ENCODE measurements at regions not wholly inside any gene's neighbourhood (a gene's known extent, or its start where the extent isn't known, plus 50 kb on each side); places are given as distances from the start of the nearest gene placed in this dataset.

DNA sequence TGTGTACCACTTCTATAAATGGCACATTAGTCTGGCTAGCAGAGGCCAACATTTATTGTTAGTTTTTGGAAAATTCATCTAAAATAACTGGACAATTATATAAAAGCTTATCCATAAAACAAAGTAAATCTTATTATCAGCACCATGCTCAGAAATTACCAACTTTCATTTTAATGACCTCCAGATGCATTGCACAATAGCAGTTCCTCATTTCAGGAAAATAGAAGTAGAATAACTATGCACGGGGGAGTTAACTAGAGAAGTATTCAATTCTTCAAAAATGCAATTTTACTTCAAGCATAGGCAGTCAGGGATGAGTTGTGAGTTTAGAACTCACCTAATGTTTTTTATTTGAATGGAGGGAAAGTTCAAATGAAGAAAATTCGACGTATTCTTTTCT, 1023.5 kb downstream of the PCDH17 start:
- no peaks in the 10 kb centered on the region for H3K27me3 ChIP-seq (ENCODE audit: control insufficient read depth, low read length)
- no peak overlapping the region for H3K4me3 ChIP-seq (ENCODE audit: low read length)
- H3K9me2 ChIP-seq (replicated peaks; ENCODE audit: control insufficient read depth, low read length): no peaks in the 10 kb centered on the region
- no peaks in the 10 kb centered on the region for H3F3A ChIP-seq (ENCODE audit: control insufficient read depth, insufficient read depth)
- no peaks in the 10 kb centered on the region for H3K4me1 ChIP-seq (ENCODE audit: control insufficient read depth, low read length)
- no peaks in the 10 kb centered on the region for H4K20me1 ChIP-seq (ENCODE audit: control insufficient read depth, insufficient read depth, low read depth, low read length)
- H3K79me2 ChIP-seq (ENCODE audit: control insufficient read depth, low read length): no peaks in the 10 kb centered on the region
- TF ChIP-seq, protein P1, sequence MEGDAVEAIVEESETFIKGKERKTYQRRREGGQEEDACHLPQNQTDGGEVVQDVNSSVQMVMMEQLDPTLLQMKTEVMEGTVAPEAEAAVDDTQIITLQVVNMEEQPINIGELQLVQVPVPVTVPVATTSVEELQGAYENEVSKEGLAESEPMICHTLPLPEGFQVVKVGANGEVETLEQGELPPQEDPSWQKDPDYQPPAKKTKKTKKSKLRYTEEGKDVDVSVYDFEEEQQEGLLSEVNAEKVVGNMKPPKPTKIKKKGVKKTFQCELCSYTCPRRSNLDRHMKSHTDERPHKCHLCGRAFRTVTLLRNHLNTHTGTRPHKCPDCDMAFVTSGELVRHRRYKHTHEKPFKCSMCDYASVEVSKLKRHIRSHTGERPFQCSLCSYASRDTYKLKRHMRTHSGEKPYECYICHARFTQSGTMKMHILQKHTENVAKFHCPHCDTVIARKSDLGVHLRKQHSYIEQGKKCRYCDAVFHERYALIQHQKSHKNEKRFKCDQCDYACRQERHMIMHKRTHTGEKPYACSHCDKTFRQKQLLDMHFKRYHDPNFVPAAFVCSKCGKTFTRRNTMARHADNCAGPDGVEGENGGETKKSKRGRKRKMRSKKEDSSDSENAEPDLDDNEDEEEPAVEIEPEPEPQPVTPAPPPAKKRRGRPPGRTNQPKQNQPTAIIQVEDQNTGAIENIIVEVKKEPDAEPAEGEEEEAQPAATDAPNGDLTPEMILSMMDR (IDR thresholded peaks at IDR 0.05; ENCODE audit: low read depth, low read length, poor library complexity, severe bottlenecking): no peak
- H3K36me3 ChIP-seq (ENCODE audit: control insufficient read depth, low read length): no peaks in the 10 kb centered on the region
- no peak overlapping the region for H3K4me2 ChIP-seq (ENCODE audit: low read length)
- H3K9me3 ChIP-seq (ENCODE audit: control insufficient read depth, insufficient read depth, low read length): no peaks in the 10 kb centered on the region
- H3K27ac ChIP-seq (ENCODE audit: low read depth, low read length): no peak overlapping the region

DNA sequence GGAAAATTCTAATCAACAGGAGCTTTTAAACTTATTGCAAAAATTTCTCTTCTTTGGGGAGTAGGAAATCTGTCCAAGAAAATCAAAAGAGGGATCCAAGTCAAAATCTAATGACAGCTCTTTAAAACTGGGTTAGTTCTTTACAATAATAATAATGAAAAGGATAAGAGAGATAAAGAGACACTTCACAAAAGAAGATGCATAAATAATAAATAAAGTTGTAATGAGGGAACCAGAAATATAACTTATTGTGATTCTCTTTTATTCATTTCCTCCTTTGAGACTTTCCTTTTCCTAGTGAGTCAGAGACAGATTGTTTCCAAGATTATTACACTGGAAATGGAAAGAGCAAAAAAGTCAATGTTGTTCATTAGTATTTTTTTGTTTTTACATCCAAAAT, 1029.3 kb downstream of the PCDH17 start:
- Histone ChIP-seq H3K4me2 (ENCODE audit: low read length) (no peak overlapping the region), H3K27me3 (ENCODE audit: control insufficient read depth, low read length) (no peaks in the 10 kb centered on the region), H3K27ac (ENCODE audit: low read depth, low read length) (no peak overlapping the region), H3F3A (ENCODE audit: control insufficient read depth, insufficient read depth) (no peaks in the 10 kb centered on the region), H3K9me3 (ENCODE audit: control insufficient read depth, insufficient read depth, low read length) (no peaks in the 10 kb centered on the region), H3K4me3 (ENCODE audit: low read length) (no peak overlapping the region), H3K36me3 (ENCODE audit: control insufficient read depth, low read length) (no peaks in the 10 kb centered on the region), H3K9me2 (replicated peaks; ENCODE audit: control insufficient read depth, low read length) (no peaks in the 10 kb centered on the region), H3K4me1 (ENCODE audit: control insufficient read depth, low read length) (no peaks in the 10 kb centered on the region), H4K20me1 (ENCODE audit: control insufficient read depth, insufficient read depth, low read depth, low read length) (no peaks in the 10 kb centered on the region), H3K79me2 (ENCODE audit: control insufficient read depth, low read length) (no peaks in the 10 kb centered on the region)
- TF ChIP-seq, protein P1 (IDR thresholded peaks at IDR 0.05; ENCODE audit: low read depth, low read length, poor library complexity, severe bottlenecking): no peak
- TF ChIP-seq EZH2phosphoT487 (IDR thresholded peaks at IDR 0.05; ENCODE audit: borderline replicate concordance, low read length): no peak

DNA sequence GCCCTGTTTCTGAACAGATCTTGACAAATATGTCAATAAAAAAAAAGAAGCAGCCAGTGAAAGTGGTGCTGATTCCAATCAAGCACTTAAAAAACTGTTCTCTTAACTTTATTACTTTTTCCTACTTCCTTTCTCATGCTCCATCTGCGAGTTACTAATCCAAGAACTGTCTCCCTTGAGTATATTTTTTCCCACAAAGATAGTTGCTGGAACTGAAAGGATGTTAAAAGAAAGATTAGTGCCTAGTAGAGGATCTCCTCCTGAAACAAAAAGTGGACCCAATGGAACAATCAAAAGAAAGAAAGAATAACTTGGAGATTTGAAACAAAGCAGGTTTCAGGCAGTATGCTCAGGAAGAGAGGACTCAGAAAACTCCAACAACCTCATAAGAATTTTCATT, 1034.8 kb downstream of the PCDH17 start:
- no peaks in the 10 kb centered on the region for H3K27me3 ChIP-seq (ENCODE audit: control insufficient read depth, low read length)
- H3K4me2 ChIP-seq (ENCODE audit: low read length): no peak overlapping the region
- H3K79me2 ChIP-seq (ENCODE audit: control insufficient read depth, low read length): no peaks in the 10 kb centered on the region
- H3F3A ChIP-seq (ENCODE audit: control insufficient read depth, insufficient read depth): no peaks in the 10 kb centered on the region
- H3K4me1 ChIP-seq (ENCODE audit: control insufficient read depth, low read length): no peaks in the 10 kb centered on the region
- H4K20me1 ChIP-seq (ENCODE audit: control insufficient read depth, insufficient read depth, low read depth, low read length): no peaks in the 10 kb centered on the region
- H3K9me2 ChIP-seq (replicated peaks; ENCODE audit: control insufficient read depth, low read length): no peaks in the 10 kb centered on the region
- H3K36me3 ChIP-seq (ENCODE audit: control insufficient read depth, low read length): no peaks in the 10 kb centered on the region
- no peaks in the 10 kb centered on the region for H3K9me3 ChIP-seq (ENCODE audit: control insufficient read depth, insufficient read depth, low read length)
- no peak overlapping the region for H3K27ac ChIP-seq (ENCODE audit: low read depth, low read length)
- H3K4me3 ChIP-seq (ENCODE audit: low read length): no peak overlapping the region
- TF ChIP-seq EZH2phosphoT487 (IDR thresholded peaks at IDR 0.05; ENCODE audit: borderline replicate concordance, low read length): no peak
- TF ChIP-seq, protein P1 (IDR thresholded peaks at IDR 0.05; ENCODE audit: low read depth, low read length, poor library complexity, severe bottlenecking): no peak

DNA sequence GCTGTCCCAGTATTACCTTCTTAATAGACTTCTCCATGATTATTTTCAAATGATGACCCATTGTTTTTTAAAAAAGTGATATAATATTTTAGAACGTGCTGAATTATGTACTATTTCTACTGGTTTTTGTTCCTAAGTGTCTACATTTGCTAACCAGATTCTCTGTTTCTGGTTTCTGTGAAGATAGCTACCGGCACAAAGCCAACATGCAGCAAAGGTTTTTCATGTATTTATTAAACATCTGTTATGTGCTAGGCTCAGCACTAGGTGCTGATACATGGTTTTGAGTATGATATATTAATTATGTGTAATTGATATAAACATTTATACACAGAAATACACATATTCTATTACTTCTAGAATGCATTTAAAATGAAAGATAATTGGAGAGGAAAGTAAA, 1035.6 kb downstream of the PCDH17 start:
- Histone ChIP-seq H3K36me3 (ENCODE audit: control insufficient read depth, low read length) (no peaks in the 10 kb centered on the region), H3K79me2 (ENCODE audit: control insufficient read depth, low read length) (no peaks in the 10 kb centered on the region), H3K4me2 (ENCODE audit: low read length) (no peak overlapping the region), H3K4me3 (ENCODE audit: low read length) (no peak overlapping the region), H3K4me1 (ENCODE audit: control insufficient read depth, low read length) (no peaks in the 10 kb centered on the region), H4K20me1 (ENCODE audit: control insufficient read depth, insufficient read depth, low read depth, low read length) (no peaks in the 10 kb centered on the region), H3K9me3 (ENCODE audit: control insufficient read depth, insufficient read depth, low read length) (no peaks in the 10 kb centered on the region), H3F3A (ENCODE audit: control insufficient read depth, insufficient read depth) (no peaks in the 10 kb centered on the region), H3K27me3 (ENCODE audit: control insufficient read depth, low read length) (no peaks in the 10 kb centered on the region), H3K27ac (ENCODE audit: low read depth, low read length) (no peak overlapping the region), H3K9me2 (replicated peaks; ENCODE audit: control insufficient read depth, low read length) (no peaks in the 10 kb centered on the region)
- TF ChIP-seq, protein P1 (IDR thresholded peaks at IDR 0.05; ENCODE audit: low read depth, low read length, poor library complexity, severe bottlenecking): no peak
- no peak for TF ChIP-seq EZH2phosphoT487 (IDR thresholded peaks at IDR 0.05; ENCODE audit: borderline replicate concordance, low read length)

Data from DOHH2 (cell line).